GM12875 (cell line): ENCODE measurements at regions not wholly inside any gene's neighbourhood (a gene's known extent, or its start where the extent isn't known, plus 50 kb on each side); places are given as distances from the start of the nearest gene placed in this dataset.

ENCODE experiments used
- H3K4me3 ChIP-seq: one replicate; pipeline ENCODE4 v1.5.1; 2011; ENCODE audit warnings: low read depth, low read length, control low read depth
- TF ChIP-seq, protein P1 (sequence below): IDR thresholded peaks from 2 replicates; pipeline ENCODE4 v1.5.1; 2011; ENCODE audit warnings: low read depth, mild to moderate bottlenecking, control low read depth, inconsistent platforms, low read length, moderate library complexity, borderline replicate concordance; ENCODE audit not compliant: insufficient read depth

DNA sequence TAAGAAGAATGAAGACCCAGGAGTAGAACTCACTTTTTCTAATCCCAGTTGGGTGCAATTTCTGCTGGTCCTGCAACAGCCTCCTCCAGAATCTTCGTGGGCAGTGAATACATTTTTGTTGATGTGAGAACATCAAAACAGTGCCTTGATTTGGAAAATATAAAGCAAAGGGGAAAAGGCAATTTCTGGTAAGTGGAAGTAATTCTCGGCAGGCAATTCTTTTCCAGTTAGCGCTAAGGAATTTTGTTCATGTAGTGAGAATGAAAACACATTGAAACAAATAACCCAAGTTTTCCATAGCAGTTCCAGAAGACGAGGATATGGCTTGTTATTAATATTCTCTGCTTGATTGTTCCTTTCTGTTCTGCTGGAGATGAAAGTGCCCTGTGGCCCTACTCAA lies 178.7 kb downstream of the SPATA31D1 start:
- H3K4me3 ChIP-seq = no peak overlapping the region
- TF ChIP-seq, protein P1, sequence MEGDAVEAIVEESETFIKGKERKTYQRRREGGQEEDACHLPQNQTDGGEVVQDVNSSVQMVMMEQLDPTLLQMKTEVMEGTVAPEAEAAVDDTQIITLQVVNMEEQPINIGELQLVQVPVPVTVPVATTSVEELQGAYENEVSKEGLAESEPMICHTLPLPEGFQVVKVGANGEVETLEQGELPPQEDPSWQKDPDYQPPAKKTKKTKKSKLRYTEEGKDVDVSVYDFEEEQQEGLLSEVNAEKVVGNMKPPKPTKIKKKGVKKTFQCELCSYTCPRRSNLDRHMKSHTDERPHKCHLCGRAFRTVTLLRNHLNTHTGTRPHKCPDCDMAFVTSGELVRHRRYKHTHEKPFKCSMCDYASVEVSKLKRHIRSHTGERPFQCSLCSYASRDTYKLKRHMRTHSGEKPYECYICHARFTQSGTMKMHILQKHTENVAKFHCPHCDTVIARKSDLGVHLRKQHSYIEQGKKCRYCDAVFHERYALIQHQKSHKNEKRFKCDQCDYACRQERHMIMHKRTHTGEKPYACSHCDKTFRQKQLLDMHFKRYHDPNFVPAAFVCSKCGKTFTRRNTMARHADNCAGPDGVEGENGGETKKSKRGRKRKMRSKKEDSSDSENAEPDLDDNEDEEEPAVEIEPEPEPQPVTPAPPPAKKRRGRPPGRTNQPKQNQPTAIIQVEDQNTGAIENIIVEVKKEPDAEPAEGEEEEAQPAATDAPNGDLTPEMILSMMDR = no peak

DNA sequence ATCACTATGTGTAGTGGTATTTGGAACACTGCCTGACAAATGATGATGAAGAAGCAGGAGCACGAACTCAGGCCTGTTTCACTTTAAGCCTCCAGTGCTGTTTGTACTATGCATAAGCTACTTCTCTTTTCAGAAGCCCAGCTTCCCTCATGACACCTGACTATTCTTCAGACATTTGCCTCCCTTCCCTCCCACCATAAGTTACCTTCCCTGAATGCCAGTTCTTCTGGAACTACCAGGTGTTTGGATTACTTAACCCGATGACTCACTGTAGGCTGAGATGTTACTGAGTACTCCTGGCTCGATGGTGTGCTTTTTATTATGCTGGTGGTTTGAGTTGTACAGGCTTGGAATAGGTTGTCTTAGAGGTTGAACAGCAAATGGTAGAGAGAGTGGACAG lies 180.0 kb downstream of the SPATA31D1 start:
- TF ChIP-seq, protein P1 = no peak
- H3K4me3 ChIP-seq = no peak overlapping the region

- no peak overlapping the region for H3K4me3 ChIP-seq
- TF ChIP-seq, protein P1 = no peak
Observed at GRCh38 chr9:82170866-82171265, 182.3 kb downstream of the SPATA31D1 start.

DNA sequence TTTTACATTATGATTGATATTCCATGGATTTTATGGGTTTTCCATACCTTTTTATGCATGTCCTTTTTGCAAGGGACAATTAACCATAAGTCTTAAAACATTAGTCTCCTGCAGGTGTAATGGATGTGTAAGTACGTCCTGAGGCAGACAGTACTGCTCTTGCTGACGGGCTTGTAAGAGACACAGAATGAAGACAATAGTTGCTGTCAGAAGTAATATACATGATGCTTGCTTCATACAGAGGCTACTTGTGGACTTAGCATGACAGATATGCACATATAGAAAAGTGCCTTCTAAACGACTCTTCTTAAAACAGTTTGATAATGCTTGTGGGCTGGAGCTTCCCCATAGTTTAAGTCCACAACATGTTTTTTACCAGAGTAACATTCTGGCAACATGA lies 182.7 kb downstream of the SPATA31D1 start:
- TF ChIP-seq, protein P1 = no peak
- no peak overlapping the region for H3K4me3 ChIP-seq

- TF ChIP-seq, protein P1 = no peak
- H3K4me3 ChIP-seq = no peak overlapping the region
Observed at GRCh38 chr9:82180711-82181110, 192.1 kb downstream of the SPATA31D1 start.

- TF ChIP-seq, protein P1 = no peak
- no peak overlapping the region for H3K4me3 ChIP-seq
Observed at GRCh38 chr9:82183181-82183860, 194.7 kb downstream of the SPATA31D1 start.

- TF ChIP-seq, protein P1 = no peak
- no peak overlapping the region for H3K4me3 ChIP-seq
Observed at GRCh38 chr9:82184524-82184923, 196.0 kb downstream of the SPATA31D1 start.
